ENCODE measurements at regions not wholly inside any gene's neighbourhood (a gene's known extent, or its start where the extent isn't known, plus 50 kb on each side); places are given as distances from the start of the nearest gene placed in this dataset.

GRCh38 chr4:114040319-114041116 lies 61.1 kb upstream of the ARSJ start:
- TF ChIP-seq CTCF (IDR thresholded peaks at IDR 0.05) (no peak), EZH2 (IDR thresholded peaks at IDR 0.05) (no peak), EZH2phosphoT487 (IDR thresholded peaks at IDR 0.05) (no peak)
